ENCODE measurements at regions not wholly inside any gene's neighbourhood (a gene's known extent, or its start where the extent isn't known, plus 50 kb on each side); places are given as distances from the start of the nearest gene placed in this dataset.

GRCh38 chr1:221884821-221885220, 142.9 kb upstream of the DUSP10 start:
- Histone ChIP-seq H3K9me3 (ENCODE audit: control insufficient read depth in 4 of 4, insufficient read depth in 3 of 4, low read length in 3 of 4) (no peaks in the 10 kb centered on the region), H3K27me3 (ENCODE audit: control insufficient read depth in 3 of 3, insufficient read depth in 3 of 3, low read length in 2 of 3) (no peaks in the 10 kb centered on the region), H3K4me3 (no peak overlapping the region), H3K36me3 (ENCODE audit: control insufficient read depth in 4 of 4, insufficient read depth in 4 of 4, low read length in 4 of 4) (no peaks in the 10 kb centered on the region), H3K4me1 (ENCODE audit: control insufficient read depth in 5 of 5, insufficient read depth in 5 of 5, low read length in 5 of 5) (peaks cover 0 to 5% (median 4%) of the 10 kb centered on the region in 5 donors), H3K9ac (ENCODE audit: insufficient read depth in 1 of 2, low read length in 2 of 2) (no peak overlapping the region), H3K27ac (ENCODE audit: low read depth in 1 of 2, low read length in 1 of 2) (no peak overlapping the region)
- ATAC-seq (ENCODE audit: insufficient read depth, low FRiP score) (no peak), DNase-seq (peak in 2 of 3 donors; percentile 11 to 56)
- TF ChIP-seq CTCF (IDR thresholded peaks at IDR 0.05; ENCODE audit: control extremely low read depth, extremely low read depth), result no peak
- 84 to 89% methylated on average over 3 of the region's 3 CpGs for WGBS, 2 donors

GRCh38 chr1:221881805-221882581, 140.1 kb upstream of the DUSP10 start:
- peaks cover 0 to 13% (median 4%) of the 10 kb centered on the region in 5 donors for H3K4me1 ChIP-seq (ENCODE audit: control insufficient read depth in 5 of 5, insufficient read depth in 5 of 5, low read length in 5 of 5)
- no peak overlapping the region for H3K27ac ChIP-seq (ENCODE audit: low read depth in 1 of 2, low read length in 1 of 2)
- H3K9ac ChIP-seq (ENCODE audit: insufficient read depth in 1 of 2, low read length in 2 of 2), result no peak overlapping the region
- 86 to 92% methylated on average over 5 of the region's 5 CpGs for WGBS, 2 donors
- ATAC-seq (ENCODE audit: insufficient read depth, low FRiP score), result no peak
- no peak for DNase-seq
- no peaks in the 10 kb centered on the region for H3K36me3 ChIP-seq (ENCODE audit: control insufficient read depth in 4 of 4, insufficient read depth in 4 of 4, low read length in 4 of 4)
- H3K9me3 ChIP-seq (ENCODE audit: control insufficient read depth in 4 of 4, insufficient read depth in 3 of 4, low read length in 3 of 4), result no peaks in the 10 kb centered on the region
- no peaks in the 10 kb centered on the region for H3K27me3 ChIP-seq (ENCODE audit: control insufficient read depth in 3 of 3, insufficient read depth in 3 of 3, low read length in 2 of 3)
- no peak for TF ChIP-seq CTCF (IDR thresholded peaks at IDR 0.05; ENCODE audit: control extremely low read depth, extremely low read depth)
- no peak overlapping the region for H3K4me3 ChIP-seq

GRCh38 chr1:221880182-221880581, 138.3 kb upstream of the DUSP10 start:
- no peak overlapping the region for H3K4me3 ChIP-seq
- H3K36me3 ChIP-seq (ENCODE audit: control insufficient read depth in 4 of 4, insufficient read depth in 4 of 4, low read length in 4 of 4), result no peaks in the 10 kb centered on the region
- no peaks in the 10 kb centered on the region for H3K27me3 ChIP-seq (ENCODE audit: control insufficient read depth in 3 of 3, insufficient read depth in 3 of 3, low read length in 2 of 3)
- peaks cover 0 to 13% (median 4%) of the 10 kb centered on the region in 5 donors for H3K4me1 ChIP-seq (ENCODE audit: control insufficient read depth in 5 of 5, insufficient read depth in 5 of 5, low read length in 5 of 5)
- WGBS, 2 donors, result 66 to 74% methylated on average over 1 of the region's 1 CpG
- DNase-seq, result no peak
- H3K9ac ChIP-seq (ENCODE audit: insufficient read depth in 1 of 2, low read length in 2 of 2), result no peak overlapping the region
- H3K9me3 ChIP-seq (ENCODE audit: control insufficient read depth in 4 of 4, insufficient read depth in 3 of 4, low read length in 3 of 4), result no peaks in the 10 kb centered on the region
- no peak overlapping the region for H3K27ac ChIP-seq (ENCODE audit: low read depth in 1 of 2, low read length in 1 of 2)
- ATAC-seq (ENCODE audit: insufficient read depth, low FRiP score), result no peak
- TF ChIP-seq CTCF (IDR thresholded peaks at IDR 0.05; ENCODE audit: control extremely low read depth, extremely low read depth), result no peak

GRCh38 chr1:221878134-221878533, 136.2 kb upstream of the DUSP10 start:
- TF ChIP-seq CTCF (IDR thresholded peaks at IDR 0.05; ENCODE audit: control extremely low read depth, extremely low read depth), result no peak
- DNase-seq (no peak), ATAC-seq (ENCODE audit: insufficient read depth, low FRiP score) (no peak)
- H3K36me3 ChIP-seq (ENCODE audit: control insufficient read depth in 4 of 4, insufficient read depth in 4 of 4, low read length in 4 of 4), result no peaks in the 10 kb centered on the region
- no peak overlapping the region for H3K4me3 ChIP-seq
- H3K9me3 ChIP-seq (ENCODE audit: control insufficient read depth in 4 of 4, insufficient read depth in 3 of 4, low read length in 3 of 4), result no peaks in the 10 kb centered on the region
- H3K27me3 ChIP-seq (ENCODE audit: control insufficient read depth in 3 of 3, insufficient read depth in 3 of 3, low read length in 2 of 3), result no peaks in the 10 kb centered on the region
- H3K4me1 ChIP-seq (ENCODE audit: control insufficient read depth in 5 of 5, insufficient read depth in 5 of 5, low read length in 5 of 5), result peaks cover 0 to 13% (median 4%) of the 10 kb centered on the region in 5 donors
- H3K9ac ChIP-seq (ENCODE audit: insufficient read depth in 1 of 2, low read length in 2 of 2), result no peak overlapping the region
- no peak overlapping the region for H3K27ac ChIP-seq (ENCODE audit: low read depth in 1 of 2, low read length in 1 of 2)

Data from lung (tissue), 11 donors.